ENCODE measurements at regions not wholly inside any gene's neighbourhood (a gene's known extent, or its start where the extent isn't known, plus 50 kb on each side); places are given as distances from the start of the nearest gene placed in this dataset.

DNA sequence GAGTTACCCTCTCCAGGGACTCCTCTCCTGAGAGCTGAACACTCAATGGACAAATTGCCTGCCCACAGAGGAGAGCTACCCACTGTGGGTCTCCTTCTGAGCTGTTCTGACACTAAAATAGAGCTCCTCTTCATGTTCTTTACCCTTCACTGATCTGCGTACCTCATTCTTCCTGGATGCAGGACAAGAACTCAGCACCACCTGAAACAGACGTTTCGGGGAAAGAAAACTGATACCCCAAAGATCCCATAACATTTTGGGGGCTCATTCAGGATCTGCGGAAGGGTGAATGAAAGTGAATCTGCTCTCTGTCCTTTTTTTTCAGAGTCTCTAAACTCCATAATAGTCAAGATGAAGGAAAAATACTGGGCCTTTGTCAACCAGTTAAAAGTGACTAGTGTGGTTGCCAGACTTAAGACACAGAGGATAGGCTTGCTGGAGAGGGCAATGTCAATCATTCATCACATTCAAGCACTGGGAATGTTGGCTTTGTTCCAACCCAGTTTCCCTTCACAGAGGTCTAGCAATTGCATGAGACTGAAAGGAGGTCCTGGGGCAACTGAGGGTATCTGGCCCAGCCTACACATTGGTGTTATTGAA is 136.7 kb upstream of the SLITRK6 start:
- Histone ChIP-seq H3K4me3 (ENCODE audit: insufficient read depth, low read length) (no peak overlapping the region), H3K9me3 (ENCODE audit: low read depth, low read length) (peaks cover 11% of the 10 kb centered on the region), H3K27ac (ENCODE audit: low read depth, low read length) (no peak overlapping the region), H2AFZ (ENCODE audit: low read length) (no peak overlapping the region), H3K27me3 (ENCODE audit: insufficient read depth, low read length) (no peaks in the 10 kb centered on the region), H3K4me1 (ENCODE audit: insufficient read depth, low read length) (no peaks in the 10 kb centered on the region), H3K4me2 (ENCODE audit: insufficient read depth, low read length) (no peak overlapping the region), H3K79me2 (ENCODE audit: insufficient read depth, low read length) (no peaks in the 10 kb centered on the region), H3K36me3 (ENCODE audit: insufficient read depth, low read length) (no peaks in the 10 kb centered on the region), H4K20me1 (ENCODE audit: insufficient read depth, low read length) (no peaks in the 10 kb centered on the region)
- DNase-seq (ENCODE audit: insufficient read length, low spot score, missing footprints) = no peak
- TF ChIP-seq, protein P1, sequence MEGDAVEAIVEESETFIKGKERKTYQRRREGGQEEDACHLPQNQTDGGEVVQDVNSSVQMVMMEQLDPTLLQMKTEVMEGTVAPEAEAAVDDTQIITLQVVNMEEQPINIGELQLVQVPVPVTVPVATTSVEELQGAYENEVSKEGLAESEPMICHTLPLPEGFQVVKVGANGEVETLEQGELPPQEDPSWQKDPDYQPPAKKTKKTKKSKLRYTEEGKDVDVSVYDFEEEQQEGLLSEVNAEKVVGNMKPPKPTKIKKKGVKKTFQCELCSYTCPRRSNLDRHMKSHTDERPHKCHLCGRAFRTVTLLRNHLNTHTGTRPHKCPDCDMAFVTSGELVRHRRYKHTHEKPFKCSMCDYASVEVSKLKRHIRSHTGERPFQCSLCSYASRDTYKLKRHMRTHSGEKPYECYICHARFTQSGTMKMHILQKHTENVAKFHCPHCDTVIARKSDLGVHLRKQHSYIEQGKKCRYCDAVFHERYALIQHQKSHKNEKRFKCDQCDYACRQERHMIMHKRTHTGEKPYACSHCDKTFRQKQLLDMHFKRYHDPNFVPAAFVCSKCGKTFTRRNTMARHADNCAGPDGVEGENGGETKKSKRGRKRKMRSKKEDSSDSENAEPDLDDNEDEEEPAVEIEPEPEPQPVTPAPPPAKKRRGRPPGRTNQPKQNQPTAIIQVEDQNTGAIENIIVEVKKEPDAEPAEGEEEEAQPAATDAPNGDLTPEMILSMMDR (IDR thresholded peaks at IDR 0.05; ENCODE audit: extremely low read depth, low read depth, low read length) = no peak

DNA sequence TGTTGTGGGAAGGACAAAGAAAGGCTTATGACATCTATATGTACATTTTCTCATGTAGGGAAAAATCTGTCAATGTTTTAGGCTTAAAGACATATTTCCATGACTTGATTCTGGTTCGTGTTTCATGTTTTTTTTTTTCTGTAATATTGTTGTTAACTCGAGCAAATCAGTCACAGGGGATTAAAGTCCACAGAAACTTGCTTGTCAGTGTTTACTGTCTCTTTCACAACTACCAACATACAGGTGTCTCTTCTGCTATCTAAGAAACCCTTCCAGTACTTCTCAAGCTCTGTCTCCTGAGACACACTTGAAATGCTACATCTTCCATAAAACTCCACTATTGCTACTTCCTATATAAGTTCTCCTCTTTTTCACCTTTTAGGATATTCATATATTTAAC is 130.9 kb upstream of the SLITRK6 start:
- no peak overlapping the region for H2AFZ ChIP-seq (ENCODE audit: low read length)
- no peak for DNase-seq (ENCODE audit: insufficient read length, low spot score, missing footprints)
- no peaks in the 10 kb centered on the region for H3K9me3 ChIP-seq (ENCODE audit: low read depth, low read length)
- H3K4me1 ChIP-seq (ENCODE audit: insufficient read depth, low read length) = no peaks in the 10 kb centered on the region
- TF ChIP-seq, protein P1 (IDR thresholded peaks at IDR 0.05; ENCODE audit: extremely low read depth, low read depth, low read length) = no peak
- no peak overlapping the region for H3K27ac ChIP-seq (ENCODE audit: low read depth, low read length)
- H3K4me3 ChIP-seq (ENCODE audit: insufficient read depth, low read length) = no peak overlapping the region
- no peaks in the 10 kb centered on the region for H4K20me1 ChIP-seq (ENCODE audit: insufficient read depth, low read length)
- no peaks in the 10 kb centered on the region for H3K27me3 ChIP-seq (ENCODE audit: insufficient read depth, low read length)
- H3K36me3 ChIP-seq (ENCODE audit: insufficient read depth, low read length) = no peaks in the 10 kb centered on the region
- no peak overlapping the region for H3K4me2 ChIP-seq (ENCODE audit: insufficient read depth, low read length)
- no peaks in the 10 kb centered on the region for H3K79me2 ChIP-seq (ENCODE audit: insufficient read depth, low read length)

DNA sequence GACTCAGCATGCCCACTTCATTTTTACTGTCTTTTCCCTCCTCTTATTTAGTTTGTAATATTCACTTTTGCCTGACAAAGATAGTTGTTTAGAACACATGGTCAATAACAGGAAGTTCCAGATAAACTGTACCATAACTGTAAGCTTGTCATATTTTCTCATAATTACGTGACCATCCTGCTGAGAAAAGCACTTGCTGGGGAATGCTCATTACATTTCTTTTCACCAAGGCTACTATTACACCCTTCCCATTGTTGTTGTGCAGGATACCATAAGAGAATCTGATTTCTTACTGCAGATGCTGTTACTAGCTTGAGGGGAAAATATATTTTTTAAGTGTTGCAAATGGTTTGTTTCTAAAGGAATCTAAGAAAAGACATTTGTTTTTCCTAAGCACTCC is 111.7 kb upstream of the SLITRK6 start:
- TF ChIP-seq, protein P1 (IDR thresholded peaks at IDR 0.05; ENCODE audit: extremely low read depth, low read depth, low read length) = no peak
- H3K27ac ChIP-seq (ENCODE audit: low read depth, low read length) = no peak overlapping the region
- no peaks in the 10 kb centered on the region for H3K9me3 ChIP-seq (ENCODE audit: low read depth, low read length)
- no peak overlapping the region for H3K4me3 ChIP-seq (ENCODE audit: insufficient read depth, low read length)
- no peaks in the 10 kb centered on the region for H3K36me3 ChIP-seq (ENCODE audit: insufficient read depth, low read length)
- H3K27me3 ChIP-seq (ENCODE audit: insufficient read depth, low read length) = no peaks in the 10 kb centered on the region
- DNase-seq (ENCODE audit: insufficient read length, low spot score, missing footprints) = no peak
- no peaks in the 10 kb centered on the region for H3K79me2 ChIP-seq (ENCODE audit: insufficient read depth, low read length)
- H3K4me1 ChIP-seq (ENCODE audit: insufficient read depth, low read length) = no peaks in the 10 kb centered on the region
- H4K20me1 ChIP-seq (ENCODE audit: insufficient read depth, low read length) = no peaks in the 10 kb centered on the region
- H2AFZ ChIP-seq (ENCODE audit: low read length) = no peak overlapping the region
- H3K4me2 ChIP-seq (ENCODE audit: insufficient read depth, low read length) = no peak overlapping the region

DNA sequence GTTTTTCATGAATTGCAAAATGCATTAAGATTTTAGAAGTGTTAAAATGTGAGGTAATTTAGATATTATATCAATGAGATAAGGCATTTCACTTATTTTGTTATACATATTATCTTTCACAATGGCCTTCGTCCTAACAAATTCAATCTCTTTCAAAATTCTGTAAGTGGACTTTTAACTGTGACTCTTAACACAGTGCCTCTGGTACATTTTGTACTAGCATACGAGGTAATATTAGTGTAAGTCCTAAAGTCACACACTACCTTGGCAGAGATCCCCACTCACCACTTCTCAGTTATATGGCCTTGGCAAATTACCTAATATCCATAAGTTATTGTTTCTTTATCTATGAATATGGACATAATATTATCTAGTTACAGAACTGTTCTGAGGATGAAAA is 101.3 kb upstream of the SLITRK6 start:
- TF ChIP-seq, protein P1 (IDR thresholded peaks at IDR 0.05; ENCODE audit: extremely low read depth, low read depth, low read length) = no peak
- Histone ChIP-seq H3K4me3 (ENCODE audit: insufficient read depth, low read length) (no peak overlapping the region), H3K4me2 (ENCODE audit: insufficient read depth, low read length) (no peak overlapping the region), H2AFZ (ENCODE audit: low read length) (no peak overlapping the region), H3K36me3 (ENCODE audit: insufficient read depth, low read length) (no peaks in the 10 kb centered on the region), H4K20me1 (ENCODE audit: insufficient read depth, low read length) (no peaks in the 10 kb centered on the region), H3K4me1 (ENCODE audit: insufficient read depth, low read length) (no peaks in the 10 kb centered on the region), H3K27me3 (ENCODE audit: insufficient read depth, low read length) (no peaks in the 10 kb centered on the region), H3K9me3 (ENCODE audit: low read depth, low read length) (peaks cover 2% of the 10 kb centered on the region), H3K79me2 (ENCODE audit: insufficient read depth, low read length) (no peaks in the 10 kb centered on the region), H3K27ac (ENCODE audit: low read depth, low read length) (no peak overlapping the region)
- no peak for DNase-seq (ENCODE audit: insufficient read length, low spot score, missing footprints)
